ENCODE measurements at regions not wholly inside any gene's neighbourhood (a gene's known extent, or its start where the extent isn't known, plus 50 kb on each side); places are given as distances from the start of the nearest gene placed in this dataset.

DNA sequence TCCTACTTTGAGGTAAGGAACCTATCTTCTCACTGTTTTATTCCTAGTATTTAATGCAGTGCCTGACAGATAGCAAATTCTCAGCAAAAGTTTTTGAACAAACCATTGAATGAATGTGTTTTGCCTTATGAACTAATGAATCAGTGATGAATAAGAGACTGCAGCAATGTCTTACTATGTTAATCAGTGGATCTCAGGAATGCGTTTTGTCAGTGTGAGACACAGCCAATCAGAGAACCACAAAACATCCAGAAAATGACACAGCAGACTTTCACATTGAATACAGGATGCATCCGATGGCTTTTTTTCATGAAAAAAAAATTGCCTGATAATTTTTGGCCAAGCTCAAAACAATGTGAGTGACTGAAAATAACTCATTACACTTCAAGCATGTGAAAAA lies 270.5 kb downstream of the BMP2 start:
- intact Hi-C loops (cut with micrococcal nuclease) = no loop called here

- intact Hi-C loops (cut with micrococcal nuclease) = loop anchor here (10.0 kb wide), 1 partner anchor 63 kb away; no protein-coding TSS in a partner anchor
These were observed 290.1 kb downstream of the BMP2 start for GRCh38 chr20:7057611-7058010.

GRCh38 chr20:7078804-7079203 lies 311.3 kb downstream of the BMP2 start:
- intact Hi-C loops (cut with micrococcal nuclease) = no loop called here

GRCh38 chr20:7080472-7080871 lies 313.0 kb downstream of the BMP2 start:
- intact Hi-C loops (cut with micrococcal nuclease) = no loop called here

DNA sequence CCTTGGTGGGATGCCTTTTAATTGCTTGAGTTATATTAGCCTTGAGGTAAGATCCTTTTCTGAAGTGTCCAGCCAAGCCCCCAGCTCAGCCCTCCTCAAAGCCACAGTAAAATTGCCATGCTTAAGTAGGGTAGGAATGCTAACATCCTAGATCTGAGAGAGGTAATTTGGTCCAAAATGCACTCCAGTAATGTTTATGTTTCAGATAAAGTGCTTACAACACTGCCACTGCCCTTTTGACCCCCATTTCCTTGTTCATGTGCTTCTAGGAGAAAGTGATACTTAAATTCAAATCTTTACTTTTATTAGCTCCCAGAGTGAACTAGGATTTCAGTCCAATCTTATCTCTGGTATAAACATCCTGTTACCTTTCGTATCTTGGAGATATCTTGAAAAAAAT lies 318.0 kb downstream of the BMP2 start:
- intact Hi-C loops (cut with micrococcal nuclease) = no loop called here

GRCh38 chr20:7087803-7088202 lies 320.3 kb downstream of the BMP2 start:
- intact Hi-C loops (cut with micrococcal nuclease) = no loop called here

- intact Hi-C loops (cut with micrococcal nuclease) = loop anchor here (5.0 to 10.0 kb wide), 2 partner anchors 265 to 323 kb away; partner anchors contain the start of gene BMP2
These were observed 322.5 kb downstream of the BMP2 start for GRCh38 chr20:7090001-7090400.

GRCh38 chr20:7090811-7091210 lies 323.3 kb downstream of the BMP2 start:
- intact Hi-C loops (cut with micrococcal nuclease) = loop anchor here (5.0 to 10.0 kb wide), 2 partner anchors 266 to 324 kb away; partner anchors contain the start of gene BMP2

- intact Hi-C loops (cut with micrococcal nuclease) = loop anchor here (5.0 to 10.0 kb wide), 2 partner anchors 267 to 324 kb away; partner anchors contain the start of gene BMP2
These were observed 324.2 kb downstream of the BMP2 start for GRCh38 chr20:7091655-7092054.

GRCh38 chr20:7094438-7094997 lies 327.0 kb downstream of the BMP2 start:
- intact Hi-C loops (cut with micrococcal nuclease) = loop anchor here (5.0 to 10.0 kb wide), 2 partner anchors 270 to 327 kb away; partner anchors contain the start of gene BMP2

DNA sequence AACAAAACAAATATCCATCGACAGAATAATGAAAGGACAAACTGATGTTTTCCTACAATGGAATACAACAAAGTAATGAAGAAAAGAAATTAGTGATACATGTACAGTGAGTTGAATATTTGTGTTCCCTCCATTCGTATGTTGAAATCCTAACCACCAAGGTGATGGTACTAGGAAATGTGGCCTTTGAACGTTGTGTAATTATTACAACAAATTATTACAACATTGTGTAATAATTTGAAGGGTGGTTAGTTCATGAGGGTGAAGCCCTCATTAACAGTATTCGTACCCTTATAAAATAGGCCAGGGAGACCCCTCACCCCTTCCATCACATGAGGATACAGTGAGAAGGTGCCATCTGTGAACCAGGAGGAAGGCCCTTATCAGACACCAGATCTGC lies 339.4 kb downstream of the BMP2 start:
- intact Hi-C loops (cut with micrococcal nuclease) = no loop called here

DNA sequence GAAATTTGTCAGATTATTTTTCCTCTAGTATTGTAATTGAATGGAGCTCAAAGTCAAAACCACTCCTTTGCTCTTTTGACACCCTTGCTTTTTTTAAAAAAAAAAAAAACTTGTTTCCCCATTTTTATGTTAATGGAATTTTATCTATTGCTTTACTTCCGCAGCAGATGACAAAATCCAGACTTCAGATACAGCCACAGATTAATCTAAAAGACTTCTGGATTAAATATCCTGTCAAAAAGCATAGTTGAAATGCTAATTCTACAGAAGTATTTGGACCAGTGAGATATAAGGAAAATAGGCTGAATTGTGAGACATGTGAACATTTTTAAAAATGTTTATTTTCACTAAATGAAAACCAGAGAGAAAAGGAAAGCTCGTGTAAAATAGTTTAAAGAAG lies 341.4 kb downstream of the BMP2 start:
- intact Hi-C loops (cut with micrococcal nuclease) = no loop called here

DNA sequence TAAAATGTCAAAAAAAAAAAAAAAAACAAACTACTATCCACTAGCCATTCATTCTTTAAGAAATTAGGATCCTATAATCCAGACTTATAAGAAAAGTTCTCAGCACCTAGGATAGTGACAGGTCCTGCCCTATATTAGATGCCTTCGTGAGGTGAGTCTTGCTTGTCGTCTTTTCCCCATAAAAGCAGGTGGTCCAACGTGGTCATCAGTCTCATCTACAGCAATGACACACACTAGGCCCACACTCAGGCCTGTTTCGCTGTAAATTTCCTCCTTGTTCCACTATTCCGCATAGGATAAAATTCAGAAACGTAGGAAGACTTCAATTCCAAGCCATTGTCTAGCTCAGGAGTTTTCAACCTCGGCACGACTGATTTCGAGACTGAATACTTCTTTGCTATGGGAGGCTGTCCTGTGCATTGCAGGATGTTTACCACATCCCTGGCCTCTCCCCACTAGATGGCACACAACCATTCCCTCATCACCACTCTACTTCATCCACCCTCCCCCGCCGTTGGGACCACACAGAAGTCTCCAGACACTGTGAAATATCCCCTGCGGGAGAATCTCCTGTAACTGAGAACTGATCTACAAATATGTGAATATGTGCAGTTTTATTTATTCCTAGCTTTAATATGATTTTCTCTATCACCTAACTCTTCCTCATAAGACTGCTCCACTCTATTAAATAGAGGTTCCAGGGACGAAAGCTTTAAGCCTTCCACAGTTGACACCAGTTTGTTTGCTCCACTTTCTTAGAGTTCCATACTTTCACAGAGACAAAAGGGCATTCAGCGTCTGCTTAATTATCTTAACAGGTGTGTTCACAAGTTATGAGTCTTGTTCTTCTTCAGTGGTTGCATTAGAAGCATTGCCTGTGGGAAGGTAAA lies 346.3 kb downstream of the BMP2 start:
- intact Hi-C loops (cut with micrococcal nuclease) = no loop called here

GRCh38 chr20:7123457-7123856 lies 356.0 kb downstream of the BMP2 start:
- intact Hi-C loops (cut with micrococcal nuclease) = no loop called here

- intact Hi-C loops (cut with micrococcal nuclease) = no loop called here
These were observed 356.6 kb downstream of the BMP2 start for GRCh38 chr20:7124120-7124519.

GRCh38 chr20:7136886-7137285 lies 369.4 kb downstream of the BMP2 start:
- intact Hi-C loops (cut with micrococcal nuclease) = no loop called here

- intact Hi-C loops (cut with micrococcal nuclease) = no loop called here
These were observed 370.1 kb downstream of the BMP2 start for GRCh38 chr20:7137395-7138151.

- intact Hi-C loops (cut with micrococcal nuclease) = no loop called here
These were observed 377.0 kb downstream of the BMP2 start for GRCh38 chr20:7144464-7144863.

DNA sequence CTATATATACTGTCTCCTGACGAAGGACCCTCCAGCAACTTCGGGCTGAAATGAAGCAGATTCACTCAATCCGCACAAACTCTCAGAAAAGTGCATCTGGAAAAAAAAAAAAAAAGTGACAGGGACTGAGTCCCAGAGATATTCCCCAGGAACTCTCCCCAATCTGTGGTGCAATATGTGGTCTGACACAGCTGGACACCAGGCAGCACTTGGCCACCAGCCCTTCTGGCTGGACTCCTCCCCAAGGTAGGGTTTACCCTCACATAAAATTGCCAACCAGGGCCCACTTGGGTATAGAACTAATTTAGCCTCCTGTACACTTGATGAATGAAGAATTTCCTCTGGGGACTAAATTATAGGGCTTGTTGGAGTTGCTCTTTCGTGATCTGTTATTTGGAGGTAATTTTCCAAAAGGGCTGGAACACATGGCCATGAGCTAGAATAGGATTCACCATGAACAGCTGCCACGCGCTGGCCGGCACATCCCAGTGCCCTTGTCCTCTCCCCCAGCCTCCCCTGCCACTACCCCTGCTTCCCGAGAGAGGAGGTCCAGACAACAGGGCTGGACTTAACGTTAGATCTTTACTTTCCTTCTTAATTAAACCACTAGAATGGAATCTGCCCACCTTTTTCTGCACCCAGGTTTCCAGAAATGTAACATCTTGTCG lies 379.2 kb downstream of the BMP2 start:
- intact Hi-C loops (cut with micrococcal nuclease) = no loop called here

DNA sequence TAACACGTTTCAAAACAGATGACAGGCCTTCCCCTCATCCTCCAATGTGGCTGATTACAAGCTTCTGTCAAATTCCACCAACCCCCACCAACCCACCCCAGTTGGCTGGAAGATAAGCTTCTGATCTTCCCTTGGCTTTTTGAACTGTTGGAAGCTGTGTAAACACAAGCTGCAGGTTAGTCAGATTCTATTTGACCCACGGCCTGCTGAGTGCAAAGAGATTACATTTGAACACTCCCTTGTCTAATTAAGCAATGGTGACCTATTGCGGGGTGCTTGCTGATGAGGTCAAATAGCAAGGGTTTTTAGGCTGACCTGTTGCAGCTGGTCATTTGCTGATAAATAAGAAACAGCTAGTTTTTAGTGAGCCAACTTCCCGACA lies 379.7 kb downstream of the BMP2 start:
- intact Hi-C loops (cut with micrococcal nuclease) = no loop called here

All from T-helper 1 cell treated with Interleukin-12 subunit alpha and Interleukin-12 subunit beta and Interleukin-4 antibody, amounts not matched to agents 30 ng/mL and 1 ng/mL, for 36 hours (primary cell).